HL-60 (cell line): ENCODE measurements at regions not wholly inside any gene's neighbourhood (a gene's known extent, or its start where the extent isn't known, plus 50 kb on each side); places are given as distances from the start of the nearest gene placed in this dataset.

ENCODE experiments used
- DNase-seq, 2 experiments: peaks; one replicate each; pipeline ENCODE4 v3.0.0-alpha.2; 2010 to 2020; ENCODE audit warnings: low read depth in 1 of 2, low spot score in 1 of 2
- H3K27ac ChIP-seq: fragments of 250-450 bp; sonication (Bioruptor Pico); replicated peaks from 2 replicates; pipeline ENCODE4 v1.5.1; 2020; ENCODE audit warnings: mild to moderate bottlenecking, moderate library complexity
- H3K27me3 ChIP-seq: fragments of 250-450 bp; sonication (Bioruptor Pico); 2 replicates; pipeline ENCODE4 v1.5.1; 2021; ENCODE audit warnings: mild to moderate bottlenecking, moderate library complexity; ENCODE audit not compliant: insufficient read depth, poor library complexity, severe bottlenecking
- H3K4me3 ChIP-seq: replicated peaks from 2 replicates; pipeline ENCODE4 v1.5.1; 2011; ENCODE audit warnings: mild to moderate bottlenecking, control low read depth, low read length; ENCODE audit not compliant: insufficient read depth
- CTCF ChIP-seq: IDR thresholded peaks from one replicate; pipeline ENCODE4 v1.5.1; 2011; ENCODE audit warnings: low read length, control low read depth, inconsistent platforms; ENCODE audit not compliant: insufficient read depth
- GABPA ChIP-seq: IDR thresholded peaks from 2 replicates; pipeline ENCODE4 v1.6.1; 2012; ENCODE audit warnings: low read depth
- POLR2AphosphoS5 ChIP-seq: IDR thresholded peaks from 2 replicates; pipeline ENCODE4 v1.6.1; 2012; ENCODE audit warnings: low read depth
- REST ChIP-seq: IDR thresholded peaks from 2 replicates; pipeline ENCODE4 v1.6.1; 2012; ENCODE audit warnings: low read depth; ENCODE audit not compliant: insufficient replicate concordance
- SPI1 ChIP-seq: IDR thresholded peaks from 2 replicates; pipeline ENCODE4 v1.6.1; 2012; ENCODE audit warnings: low read depth, mild to moderate bottlenecking, borderline replicate concordance

GRCh38 chr1:218787826-218788225, 385.9 kb upstream of the LYPLAL1 start:
- no peaks in the 10 kb centered on the region for H3K27me3 ChIP-seq
- DNase-seq = no peak
- TF ChIP-seq CTCF = no peak
- TF ChIP-seq GABPA = no peak
- no peak for TF ChIP-seq POLR2AphosphoS5
- no peak for TF ChIP-seq SPI1
- no peak for TF ChIP-seq REST
- H3K27ac ChIP-seq = no peak overlapping the region
- H3K4me3 ChIP-seq = no peak overlapping the region

GRCh38 chr1:218796773-218797172, 376.9 kb upstream of the LYPLAL1 start:
- TF ChIP-seq REST = no peak
- no peak for TF ChIP-seq CTCF
- TF ChIP-seq POLR2AphosphoS5 = no peak
- TF ChIP-seq GABPA = no peak
- H3K27me3 ChIP-seq = no peaks in the 10 kb centered on the region
- no peak overlapping the region for H3K4me3 ChIP-seq
- DNase-seq = no peak
- H3K27ac ChIP-seq = no peak overlapping the region

GRCh38 chr1:218802799-218803198, 370.9 kb upstream of the LYPLAL1 start:
- Histone ChIP-seq H3K27me3 (no peaks in the 10 kb centered on the region), H3K4me3 (no peak overlapping the region), H3K27ac (no peak overlapping the region)
- no peak for DNase-seq
- TF ChIP-seq POLR2AphosphoS5 = no peak

GRCh38 chr1:218803351-218803997, 370.2 kb upstream of the LYPLAL1 start:
- DNase-seq = no peak
- TF ChIP-seq POLR2AphosphoS5 (no peak), CTCF (no peak), SPI1 (no peak), GABPA (no peak), REST (no peak)
- H3K4me3 ChIP-seq = no peak overlapping the region
- H3K27me3 ChIP-seq = no peaks in the 10 kb centered on the region
- H3K27ac ChIP-seq = no peak overlapping the region
